CD4-positive, alpha-beta T cell treated with Interleukin-21 for 1 hour (primary cell): ENCODE measurements at regions not wholly inside any gene's neighbourhood (a gene's known extent, or its start where the extent isn't known, plus 50 kb on each side); places are given as distances from the start of the nearest gene placed in this dataset.
"Not testable (repeated sequence)": the region's sequence is repeated elsewhere in the genome, so short reads cannot be mapped to it uniquely, and the experiment has no call there.

Experiments used
- DNase-seq: peaks from one replicate; pipeline ENCODE4 v3.0.0-alpha.2; 2020

DNA sequence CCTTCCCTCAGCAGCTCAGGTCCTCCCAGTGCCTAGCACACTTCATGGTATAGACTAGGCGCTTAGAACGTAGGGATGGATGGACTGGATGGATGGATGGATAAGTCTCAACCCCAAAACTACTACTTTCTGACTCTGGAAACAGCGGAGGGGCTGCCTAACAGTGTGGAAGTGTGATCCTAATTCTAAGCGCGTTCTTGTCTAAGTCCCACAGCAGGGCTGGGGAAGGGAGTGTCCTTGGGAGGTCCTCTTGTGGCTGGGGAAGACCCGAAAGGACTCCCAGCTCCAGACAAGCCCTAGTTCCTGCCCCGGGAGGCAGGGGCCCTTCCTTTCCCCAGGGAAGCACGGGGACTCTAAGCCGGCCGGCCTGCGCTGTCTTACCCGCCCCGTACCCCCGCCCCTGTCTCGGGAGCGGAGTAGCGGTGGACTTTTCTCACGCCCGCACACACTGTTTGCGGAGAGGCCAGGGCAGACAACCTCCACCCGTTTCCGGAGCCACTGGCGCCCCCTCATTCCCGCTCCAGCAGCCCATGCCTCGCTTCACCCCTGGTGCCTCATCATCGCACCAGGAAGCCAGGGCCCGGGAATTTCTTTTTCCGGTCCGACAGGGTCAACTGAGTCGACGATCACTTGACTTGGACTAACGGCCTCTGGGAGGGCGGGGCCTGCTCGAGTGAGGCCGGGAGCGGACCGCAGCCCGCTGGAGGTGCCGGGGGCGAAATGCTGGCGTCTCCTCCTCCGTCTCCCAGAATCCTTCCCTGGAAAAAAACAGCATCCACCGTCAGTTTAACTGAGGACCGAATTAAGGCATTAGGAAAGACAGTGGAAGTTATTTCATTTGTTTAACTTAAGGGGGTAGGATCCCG, 133.3 kb downstream of the TBC1D2B start:
- DNase-seq, result peak; percentile 32

DNA sequence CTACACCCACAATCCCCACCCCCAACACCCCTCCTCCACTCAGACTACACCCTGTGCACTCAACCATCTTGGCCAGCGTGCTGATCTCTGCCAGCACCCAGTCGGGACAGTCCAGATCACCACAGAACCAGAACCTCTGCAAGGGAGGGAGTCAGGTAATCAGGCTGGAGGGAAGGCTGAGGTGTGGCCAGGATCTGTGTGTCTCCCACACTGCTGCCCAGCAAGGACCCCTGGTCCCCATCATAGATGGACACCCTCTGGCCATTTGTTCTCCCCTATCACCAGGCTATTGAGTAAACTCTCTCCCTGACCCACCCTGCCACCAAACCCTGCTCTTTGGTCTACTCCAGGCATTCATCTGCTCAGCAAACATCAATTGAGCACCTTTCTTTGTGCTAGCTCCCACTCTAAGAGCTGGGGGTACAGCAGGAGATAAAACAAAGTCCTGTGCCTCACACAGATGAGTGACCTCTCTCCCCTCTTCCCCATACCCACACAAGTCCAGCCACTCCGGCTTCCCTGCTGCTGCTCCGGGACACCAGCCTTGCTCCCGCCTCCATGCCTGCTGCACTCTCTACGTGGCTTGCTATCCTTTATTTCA, 134.8 kb downstream of the TBC1D2B start:
- no peak for DNase-seq

DNA sequence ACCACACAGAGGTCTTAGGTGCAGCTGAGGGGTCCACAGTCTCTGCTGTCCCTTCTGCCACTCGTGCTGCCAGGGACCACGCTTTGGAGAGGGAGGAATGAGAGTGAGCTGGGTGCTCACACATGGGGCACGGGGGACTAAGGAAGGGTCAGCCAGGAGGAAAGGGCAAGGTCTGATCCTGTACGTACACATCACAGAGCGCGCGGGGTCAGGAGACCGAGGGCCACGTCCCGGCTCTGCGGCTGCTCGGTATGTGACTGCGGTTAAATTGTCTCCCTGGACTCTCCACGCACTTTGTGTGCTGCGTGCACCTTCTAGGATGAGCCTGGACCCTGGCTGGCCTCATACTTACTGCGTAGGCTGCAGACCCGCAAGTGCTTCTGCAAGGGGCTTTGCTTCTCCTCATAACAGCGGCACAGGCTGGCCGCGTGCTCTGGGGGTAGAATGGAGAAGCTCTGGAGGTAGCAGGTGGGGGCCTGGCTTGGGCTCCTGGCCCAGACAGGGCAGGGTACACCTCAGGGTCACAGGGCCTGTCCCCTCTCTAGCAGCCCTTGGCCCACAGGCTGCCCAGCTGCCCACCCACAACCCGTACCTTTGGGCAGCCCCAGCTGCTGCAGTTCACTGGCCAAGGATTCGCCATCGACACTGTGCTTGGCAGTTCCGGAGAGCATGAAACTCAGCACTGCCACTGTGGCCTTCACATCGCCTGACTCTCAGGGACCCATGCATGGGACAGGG, 136.3 kb downstream of the TBC1D2B start:
- DNase-seq, result not testable (repeated sequence)

DNA sequence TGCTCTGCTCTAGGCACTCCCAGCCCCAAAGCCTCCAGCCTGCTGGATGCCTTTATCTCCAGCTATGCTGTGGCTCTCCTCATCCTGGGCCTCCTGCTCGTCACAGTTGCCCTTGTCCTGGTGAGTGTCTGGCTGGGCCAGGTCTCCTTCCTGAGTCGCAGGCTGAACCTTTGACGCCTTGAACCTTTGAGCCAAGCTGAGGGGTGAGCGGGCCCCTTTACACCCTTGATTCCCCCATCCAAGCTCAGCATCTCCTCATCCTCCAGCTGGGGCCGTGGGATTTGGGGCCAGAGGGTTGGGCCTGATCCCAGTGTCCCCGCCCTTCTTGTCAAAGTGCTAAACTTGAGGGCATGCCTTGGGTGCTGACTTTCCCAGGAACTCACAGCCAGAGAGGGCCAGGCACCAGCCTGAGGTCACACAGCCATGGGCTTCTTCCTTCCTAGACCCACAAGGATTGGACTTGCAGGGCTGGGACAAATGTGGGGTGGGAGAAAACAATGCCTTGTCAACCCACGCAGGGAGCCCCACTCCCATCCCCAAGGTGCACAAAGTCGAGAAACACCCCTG, 137.0 kb downstream of the TBC1D2B start:
- no peak for DNase-seq

DNA sequence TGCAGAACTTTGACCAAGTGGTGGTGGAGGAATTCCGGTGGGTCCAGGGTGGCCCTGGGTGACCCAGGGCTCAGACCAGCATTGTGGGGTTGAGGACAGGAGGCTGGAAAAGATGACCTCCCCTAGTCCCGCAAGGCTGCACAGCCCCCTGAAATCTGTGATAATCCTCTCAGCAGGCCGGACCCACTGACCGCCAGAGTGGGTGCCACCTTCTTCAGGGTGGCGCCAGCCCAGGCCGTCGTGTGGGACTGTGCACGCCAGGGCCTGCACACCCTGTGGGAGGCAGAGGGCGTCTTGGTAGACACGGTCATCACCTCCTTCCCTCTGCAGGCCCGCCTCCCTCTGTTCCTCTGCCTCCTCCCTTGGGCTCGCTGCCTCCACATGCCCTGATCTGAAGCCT, 137.7 kb downstream of the TBC1D2B start:
- DNase-seq, result no peak

DNA sequence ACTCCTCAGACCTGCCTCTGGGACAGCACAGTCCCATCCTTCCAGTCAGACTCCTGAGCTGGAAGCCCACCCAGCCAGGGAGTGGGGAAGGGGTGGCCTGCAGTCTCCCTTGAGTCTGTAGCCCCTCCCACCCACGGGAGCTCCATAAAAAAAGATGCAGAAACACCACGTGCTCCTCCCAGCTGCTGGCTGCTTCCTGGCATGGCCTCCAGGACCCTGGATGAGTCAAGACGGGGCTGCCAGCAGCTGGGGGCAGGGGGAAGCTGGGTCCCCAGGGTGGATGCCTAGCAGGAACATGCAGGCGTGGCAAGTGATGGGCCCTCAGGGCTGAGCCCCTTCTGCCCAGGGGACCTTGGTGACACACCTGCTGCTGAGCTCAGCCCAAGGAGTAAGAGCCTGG, 138.5 kb downstream of the TBC1D2B start:
- DNase-seq, result not testable (repeated sequence)

DNA sequence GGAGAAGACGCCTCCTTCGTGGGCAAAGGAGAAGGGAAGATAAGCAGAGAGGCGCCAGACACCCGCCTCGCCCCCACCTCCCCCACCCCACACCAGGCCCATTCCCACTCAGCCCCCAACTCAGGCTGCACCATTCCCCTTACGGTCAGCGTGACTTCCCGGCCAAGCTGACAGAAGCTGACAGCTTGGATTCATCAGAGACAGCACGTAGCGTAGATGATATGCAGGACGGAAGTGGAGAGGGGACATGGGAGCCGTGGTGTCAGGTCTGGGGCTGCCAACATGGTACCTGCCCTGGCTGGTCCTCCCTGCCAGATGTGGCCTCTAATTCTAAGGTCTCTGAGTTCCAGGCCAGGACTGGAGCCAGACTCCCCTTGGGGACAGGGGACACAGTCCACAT, 139.0 kb downstream of the TBC1D2B start:
- not testable (repeated sequence) for DNase-seq

DNA sequence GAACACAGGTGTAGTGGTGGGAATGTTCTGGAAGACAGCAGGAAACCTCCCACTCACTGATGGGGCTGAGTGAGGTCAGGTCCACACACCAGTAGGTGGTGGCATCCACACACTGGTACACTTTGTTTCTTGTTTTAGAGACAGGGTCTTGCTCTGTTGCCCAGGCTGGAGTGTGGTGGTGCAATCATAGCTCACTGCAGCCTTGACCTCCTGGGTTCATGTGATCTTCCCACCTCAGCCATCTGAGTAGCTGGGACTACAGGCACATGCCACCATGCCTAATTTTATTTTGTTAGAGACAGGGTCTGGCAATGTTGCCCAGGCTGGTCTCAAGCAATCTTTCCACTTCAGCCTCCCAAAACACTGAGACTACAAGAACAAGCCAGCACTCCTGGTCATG, 140.9 kb downstream of the TBC1D2B start:
- DNase-seq, result not testable (repeated sequence)

DNA sequence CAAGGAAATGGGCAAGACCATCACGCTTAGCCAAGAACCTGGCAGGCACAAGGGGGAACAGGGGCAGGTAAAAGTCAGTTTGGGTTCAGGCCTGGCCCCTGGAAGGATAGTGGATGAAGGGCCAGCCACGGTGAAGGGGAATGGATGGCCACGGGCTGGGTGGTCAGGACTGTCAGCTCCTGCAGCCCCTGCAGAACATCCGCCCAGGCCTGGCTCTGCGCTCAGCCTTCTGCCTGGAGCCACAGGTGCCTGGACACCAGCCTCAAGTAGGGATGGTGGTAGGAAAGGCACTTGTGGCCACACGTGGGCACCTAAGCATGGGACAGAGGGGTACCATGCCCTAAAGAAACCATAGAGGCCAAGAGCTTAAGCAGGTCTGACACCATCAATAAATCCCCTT, 143.0 kb downstream of the TBC1D2B start:
- DNase-seq, result not testable (repeated sequence)

DNA sequence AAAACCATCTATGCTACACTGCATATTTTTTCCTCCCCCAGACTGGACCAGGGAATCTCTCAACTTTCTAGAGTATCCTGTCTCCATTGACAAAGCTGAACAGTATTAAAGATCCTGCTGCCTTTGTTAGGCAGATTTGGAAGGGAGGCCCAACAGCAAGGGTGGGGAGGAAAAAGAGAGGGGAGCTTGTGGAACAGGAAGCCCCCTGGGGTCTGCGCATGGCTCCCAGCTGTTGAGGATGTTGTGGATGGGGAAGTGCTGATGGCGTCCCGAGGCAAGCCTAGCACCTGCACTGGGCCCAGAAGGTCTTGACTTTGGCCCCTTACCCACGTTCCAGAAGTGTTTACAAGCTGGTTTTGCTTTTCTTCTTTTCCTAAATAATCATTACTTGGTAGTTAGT, 146.6 kb downstream of the TBC1D2B start:
- not testable (repeated sequence) for DNase-seq

DNA sequence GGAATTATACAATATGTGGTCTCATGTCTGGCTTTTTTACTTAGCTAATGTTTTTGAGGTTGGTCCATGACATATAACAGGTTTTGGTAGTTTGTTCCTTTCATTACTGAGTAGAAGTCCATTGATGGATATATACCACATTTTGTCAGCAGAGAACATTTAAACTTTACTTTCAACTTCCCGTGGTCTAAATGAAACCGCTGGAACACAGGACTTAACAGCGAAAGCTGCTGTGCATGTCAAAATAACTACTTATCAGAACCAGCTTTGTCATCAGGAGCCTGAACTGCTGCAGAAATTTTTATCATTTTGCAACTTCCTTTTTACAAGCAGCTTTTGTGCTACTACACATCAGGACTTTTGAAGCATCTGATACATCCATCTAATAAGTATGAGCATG, 147.0 kb downstream of the TBC1D2B start:
- not testable (repeated sequence) for DNase-seq

DNA sequence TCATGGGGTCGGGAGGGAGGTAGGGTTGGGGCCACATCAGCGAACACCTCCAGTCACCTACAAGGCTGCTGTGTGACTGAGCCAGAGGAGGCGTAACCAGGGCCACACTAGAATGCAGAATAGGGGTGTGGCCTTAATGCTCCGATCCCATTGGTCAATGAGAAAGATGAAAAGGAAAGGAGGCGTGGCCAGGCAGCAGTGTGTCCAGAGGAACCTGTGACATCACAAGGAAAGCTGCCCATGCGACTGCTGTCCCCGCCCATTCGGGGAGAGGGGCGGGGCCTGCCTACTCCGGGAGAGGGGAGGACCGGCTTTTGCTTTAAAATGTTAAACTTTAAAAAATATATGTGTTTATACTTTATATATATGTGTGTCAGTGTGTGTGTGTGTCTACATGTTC, 150.7 kb downstream of the TBC1D2B start:
- DNase-seq, result not testable (repeated sequence)

DNA sequence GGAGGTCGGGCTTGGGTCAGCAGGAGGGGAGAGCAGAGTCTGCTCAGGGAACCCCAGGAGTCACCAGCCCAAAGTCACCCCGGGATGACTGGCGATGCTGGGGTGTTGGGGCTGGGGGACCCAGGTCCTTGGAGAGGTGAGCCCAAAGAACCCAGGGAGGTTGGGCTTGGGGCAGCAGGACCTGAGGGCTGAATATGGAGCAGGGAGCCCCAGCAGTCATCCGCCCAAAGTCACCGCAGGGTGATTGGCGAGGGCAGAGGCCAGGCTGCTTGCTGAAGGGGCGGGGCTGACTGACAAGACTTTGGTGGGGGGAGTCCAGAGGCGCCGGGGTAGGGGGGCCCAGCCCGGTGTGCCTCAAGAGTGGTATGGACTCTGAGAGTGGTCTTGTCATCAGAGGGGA, 151.2 kb downstream of the TBC1D2B start:
- not testable (repeated sequence) for DNase-seq

DNA sequence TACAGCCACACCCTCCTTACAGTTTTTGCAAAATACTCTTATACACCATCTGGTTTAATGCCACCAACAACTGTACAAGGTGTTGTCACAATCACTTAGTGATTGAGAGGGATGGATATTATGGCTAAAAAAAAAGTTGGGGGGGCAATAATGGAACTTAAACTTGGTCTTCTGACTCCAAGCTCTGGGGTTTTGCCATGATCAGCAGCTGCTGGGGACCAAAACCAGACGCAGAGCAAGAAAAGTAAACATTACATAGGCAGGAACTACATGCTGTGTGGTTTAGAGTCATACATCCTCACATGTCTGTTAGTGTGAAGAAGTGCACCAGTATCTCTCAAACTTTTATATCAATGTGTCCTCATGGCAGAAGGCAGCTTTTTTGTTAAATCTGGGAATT, 152.4 kb downstream of the TBC1D2B start:
- not testable (repeated sequence) for DNase-seq

DNA sequence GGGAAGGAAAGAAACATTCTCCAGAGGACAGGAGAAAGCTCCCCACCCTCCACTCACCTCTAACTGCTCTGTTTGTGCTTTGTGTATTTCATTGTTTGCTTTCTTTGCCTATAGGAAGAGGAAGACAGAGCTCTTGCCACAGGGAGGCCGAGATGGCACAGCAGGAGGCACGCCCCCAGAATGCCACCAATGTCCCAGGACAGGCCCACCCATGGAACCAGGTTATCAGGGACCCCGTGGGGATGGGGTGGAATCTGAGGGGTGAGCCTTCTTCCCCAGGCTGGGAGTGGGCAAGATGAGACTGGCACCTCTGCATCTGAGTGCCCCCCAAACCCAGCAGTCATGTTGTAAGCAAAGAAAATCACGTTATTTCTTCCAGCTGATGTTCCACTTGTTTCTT, 155.8 kb downstream of the TBC1D2B start:
- no peak for DNase-seq

DNA sequence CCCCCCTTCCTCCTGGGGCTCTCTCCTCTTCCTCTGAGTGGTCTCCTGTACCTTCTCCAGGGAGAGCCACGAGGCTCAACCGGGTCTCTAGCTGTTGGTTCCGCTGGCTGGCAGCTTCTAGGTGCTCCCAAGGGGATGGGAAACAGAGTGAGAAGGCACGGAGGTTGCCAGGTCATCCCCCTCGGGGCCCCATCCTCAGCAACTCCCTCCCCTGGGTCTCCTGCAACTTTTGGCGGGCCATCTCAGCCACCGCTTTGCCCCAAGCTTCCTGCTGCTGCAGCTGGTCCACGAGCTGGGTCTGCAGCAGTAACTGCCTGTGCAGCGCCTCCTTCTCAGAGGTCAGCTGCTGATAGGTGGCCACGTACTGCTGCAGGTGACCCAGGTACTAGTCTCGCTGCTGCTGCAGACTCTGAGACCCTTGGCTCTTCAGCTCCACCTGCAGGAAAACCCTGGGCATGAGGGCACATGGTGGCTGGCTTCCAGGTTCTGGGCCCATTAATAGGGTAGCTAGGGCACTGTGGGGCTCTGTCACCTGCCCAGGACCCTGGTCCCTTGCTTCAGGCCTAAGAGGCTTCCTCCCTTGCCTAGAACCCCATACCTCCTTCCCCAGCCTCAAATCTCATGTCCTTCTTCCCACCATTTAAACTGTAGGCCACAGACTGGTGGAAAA, 160.4 kb downstream of the TBC1D2B start:
- DNase-seq, result not testable (repeated sequence)

DNA sequence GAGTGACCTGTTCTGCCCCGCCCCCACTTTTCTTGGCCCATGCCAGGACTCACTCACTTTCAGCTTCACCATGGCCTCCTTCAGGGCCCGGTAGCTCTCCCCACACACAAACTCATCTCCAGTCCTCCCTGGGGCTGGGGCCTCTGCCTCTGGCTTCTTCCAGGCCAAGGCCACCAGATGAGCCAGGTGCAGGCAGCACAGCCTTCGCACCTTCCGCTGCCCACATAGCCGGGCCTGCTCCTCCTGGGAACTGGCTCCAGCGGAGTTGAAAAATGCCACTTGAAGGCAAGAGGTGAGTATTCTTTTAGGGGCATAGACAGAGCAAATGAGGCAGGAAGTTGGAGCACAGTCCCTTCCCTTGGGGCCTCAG, 161.6 kb downstream of the TBC1D2B start:
- DNase-seq, result not testable (repeated sequence)

DNA sequence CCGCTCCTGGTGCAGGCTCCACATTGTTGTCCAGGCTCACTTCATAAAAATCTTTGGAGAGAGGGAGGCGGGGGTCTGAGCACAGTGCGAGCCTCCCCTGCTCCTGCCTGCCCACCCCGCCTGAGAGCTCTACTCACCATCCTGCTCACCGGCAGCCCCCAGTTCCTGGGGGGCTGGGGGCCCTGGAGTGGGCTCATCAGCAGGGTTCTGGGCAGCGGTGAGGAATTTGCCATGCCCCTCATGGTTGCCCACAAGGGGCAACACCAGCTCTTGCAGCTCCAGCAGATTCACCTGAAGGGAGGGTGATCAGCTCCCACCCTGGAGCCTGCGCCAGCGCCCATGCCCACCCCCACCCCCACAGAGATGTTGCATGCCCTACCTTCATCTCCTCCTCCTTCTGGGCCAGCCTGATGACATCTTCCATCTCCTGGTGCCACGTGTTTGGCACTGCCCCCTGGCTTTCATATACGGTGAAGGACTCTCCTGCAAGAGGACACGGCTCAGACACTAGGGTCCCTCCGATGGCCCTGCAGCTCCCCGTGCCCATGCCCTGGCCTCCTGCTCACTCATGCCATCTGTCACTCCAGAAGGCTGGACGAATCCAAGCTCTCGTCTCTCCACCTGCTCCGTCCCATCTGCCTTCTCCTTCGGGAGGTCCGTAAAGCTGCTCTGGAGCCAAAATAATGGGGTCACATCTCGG, 162.1 kb downstream of the TBC1D2B start:
- DNase-seq, result no peak

DNA sequence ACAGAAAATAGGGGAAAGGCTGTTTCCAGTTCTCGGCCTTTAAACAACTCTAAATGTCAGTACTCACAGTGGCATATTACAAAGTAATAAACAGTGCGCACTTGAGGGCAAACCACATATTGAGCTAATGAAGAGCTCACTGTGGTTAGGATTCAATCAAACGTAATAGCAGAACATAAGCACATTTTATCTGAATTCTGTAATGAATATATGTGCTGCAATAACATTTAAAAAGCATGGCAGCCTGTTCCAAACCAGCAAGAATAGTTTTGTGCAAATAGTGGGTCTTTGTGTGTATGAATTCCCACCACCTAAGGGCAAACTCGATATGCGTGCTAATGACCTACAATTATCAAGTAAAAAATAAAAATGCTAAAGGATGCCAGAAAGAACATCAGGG, 163.0 kb downstream of the TBC1D2B start:
- DNase-seq, result not testable (repeated sequence)

DNA sequence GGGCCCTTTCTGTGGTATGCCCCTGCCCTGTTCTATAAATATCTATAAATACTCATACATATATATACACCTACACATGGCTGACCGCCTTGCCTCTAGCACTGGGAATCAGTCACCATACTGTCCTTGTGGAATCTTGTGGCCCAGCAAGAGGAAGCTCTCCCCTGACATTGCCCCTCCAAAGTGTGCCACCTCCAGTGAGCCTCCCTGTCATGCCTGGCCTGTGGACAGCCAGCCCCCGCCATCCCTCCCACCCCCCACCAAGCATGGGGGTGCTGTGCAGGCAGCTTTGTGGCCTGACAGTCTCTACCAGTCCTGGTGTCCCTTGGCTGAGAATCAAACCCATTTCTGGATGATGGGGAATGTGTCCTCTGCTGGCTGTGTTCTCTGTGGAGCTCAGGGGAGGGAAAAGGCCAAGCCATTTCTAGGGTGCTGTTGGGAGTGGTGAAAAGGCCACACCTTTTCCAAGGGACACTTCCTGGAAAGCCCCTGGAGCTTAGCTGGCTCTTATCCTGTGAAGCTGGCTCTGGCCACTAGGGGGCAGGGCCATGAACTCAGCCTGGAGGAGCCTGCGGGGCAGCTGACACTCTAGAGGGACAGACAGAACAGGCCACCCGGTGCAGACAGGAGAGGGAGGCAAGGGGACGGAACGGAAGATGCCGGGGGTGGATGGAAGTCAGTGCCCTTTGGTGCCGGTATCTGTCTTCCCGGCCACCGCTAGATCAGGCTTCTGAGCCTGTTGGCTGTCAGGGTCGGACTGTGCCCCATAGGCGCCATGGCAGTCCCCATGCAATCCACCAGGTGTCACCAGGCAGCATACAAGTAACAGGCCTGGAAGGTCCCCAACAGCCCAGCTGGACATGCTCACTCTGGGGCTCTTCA, 167.2 kb downstream of the TBC1D2B start:
- DNase-seq, result peak; percentile 75
